IPS DF 19.7 (cell line): ENCODE measurements at regions not wholly inside any gene's neighbourhood (a gene's known extent, or its start where the extent isn't known, plus 50 kb on each side); places are given as distances from the start of the nearest gene placed in this dataset.

ENCODE experiments used
- DNase-seq: peaks from one replicate; pipeline ENCODE4 v3.0.0-alpha.2; 2013; ENCODE audit warnings: low read depth, low spot score

DNA sequence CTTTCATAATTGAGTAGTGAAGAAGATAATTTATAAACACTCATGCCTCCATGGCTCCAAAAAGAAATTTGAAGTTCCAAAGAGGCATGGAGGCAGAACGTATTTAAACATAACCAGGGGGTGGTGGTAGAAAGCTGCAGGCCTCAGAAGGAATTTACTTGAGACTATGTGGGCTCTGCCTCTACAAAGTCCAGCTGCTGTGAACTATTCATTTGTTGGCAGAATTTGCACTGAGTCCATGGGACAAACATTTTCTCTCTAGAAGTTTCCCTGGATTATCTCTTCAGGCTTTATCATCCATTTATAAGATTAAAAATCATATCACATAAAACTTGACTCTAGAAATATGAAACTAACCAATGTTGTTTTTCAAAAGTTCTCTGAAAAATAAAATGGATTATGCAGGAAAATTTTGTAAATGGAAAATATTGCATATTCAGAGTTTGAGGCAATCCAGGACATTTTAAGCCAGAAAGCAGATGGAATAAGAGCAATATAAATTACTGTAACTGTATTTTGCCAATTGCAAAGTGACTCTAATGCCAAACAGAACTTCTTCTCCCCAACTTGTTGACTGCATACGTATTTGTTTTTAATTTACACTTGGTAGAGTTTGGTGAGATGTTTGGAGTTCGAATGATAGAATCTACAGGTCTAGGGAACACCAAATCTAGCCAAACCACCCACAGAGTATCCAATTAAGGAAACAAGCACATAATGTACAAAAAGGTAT, 258.2 kb downstream of the ENC1 start:
- DNase-seq, result no peak

DNA sequence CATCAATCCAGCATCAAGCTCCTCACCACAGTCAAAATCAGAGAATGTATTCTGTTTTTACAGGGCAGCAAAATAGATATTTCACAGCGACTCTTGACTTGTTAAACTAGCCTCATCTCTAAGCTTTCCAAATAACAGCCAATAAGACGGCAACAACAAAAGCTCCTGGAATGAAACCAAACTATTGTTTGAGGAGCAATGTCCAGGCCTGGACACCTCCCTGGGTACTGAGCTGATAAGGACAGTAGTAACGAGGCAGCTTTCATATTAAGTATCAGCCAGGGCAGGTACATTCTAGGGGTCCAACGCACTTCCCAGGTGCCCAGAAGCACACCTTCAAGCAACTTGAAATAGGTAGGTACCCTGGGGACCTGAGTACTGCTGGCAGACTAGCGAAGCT, 260.3 kb downstream of the ENC1 start:
- no peak for DNase-seq

DNA sequence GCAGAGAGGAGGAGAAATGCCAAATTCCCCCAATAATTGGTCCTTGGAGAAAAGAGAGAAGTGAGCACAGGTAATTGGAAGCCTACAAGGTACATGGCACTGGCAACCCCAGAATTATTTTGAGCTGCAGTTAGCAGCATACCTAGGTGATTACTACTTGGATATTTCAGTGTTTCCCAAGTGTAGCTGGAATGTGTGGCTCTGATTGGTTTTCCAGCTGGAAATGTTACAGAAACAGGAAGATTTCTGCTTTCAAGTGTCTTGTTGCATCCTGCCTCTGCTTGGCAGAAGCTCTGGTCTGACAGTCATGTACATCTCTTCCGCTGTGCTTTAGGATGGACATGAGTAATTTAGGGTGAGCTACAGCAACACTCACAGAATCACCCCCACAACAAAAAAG, 262.1 kb downstream of the ENC1 start:
- DNase-seq, result no peak

GRCh38 chr5:74376187-74376586, 264.3 kb downstream of the ENC1 start:
- no peak for DNase-seq

DNA sequence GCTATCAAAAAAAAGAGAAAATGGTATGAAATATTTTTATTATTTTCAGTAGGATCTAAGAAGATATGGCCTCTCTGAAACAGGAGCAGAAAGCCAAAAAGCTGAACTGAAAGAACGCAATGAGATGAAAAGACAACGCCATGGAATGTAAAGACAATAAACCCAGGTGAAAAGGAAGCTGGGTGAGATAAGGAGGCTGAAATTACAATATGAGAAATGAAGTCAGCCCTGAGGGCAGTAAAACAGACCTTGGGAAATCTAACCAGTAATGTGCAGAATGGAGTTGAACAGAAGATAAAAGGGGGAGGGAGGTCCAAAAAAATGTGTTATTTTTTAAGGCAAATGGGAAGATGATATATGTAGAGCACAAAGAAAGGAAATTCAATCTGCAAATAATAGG, 265.3 kb downstream of the ENC1 start:
- DNase-seq, result no peak

- DNase-seq, result no peak
Measured at GRCh38 chr5:74374656-74375055, 265.9 kb downstream of the ENC1 start.

DNA sequence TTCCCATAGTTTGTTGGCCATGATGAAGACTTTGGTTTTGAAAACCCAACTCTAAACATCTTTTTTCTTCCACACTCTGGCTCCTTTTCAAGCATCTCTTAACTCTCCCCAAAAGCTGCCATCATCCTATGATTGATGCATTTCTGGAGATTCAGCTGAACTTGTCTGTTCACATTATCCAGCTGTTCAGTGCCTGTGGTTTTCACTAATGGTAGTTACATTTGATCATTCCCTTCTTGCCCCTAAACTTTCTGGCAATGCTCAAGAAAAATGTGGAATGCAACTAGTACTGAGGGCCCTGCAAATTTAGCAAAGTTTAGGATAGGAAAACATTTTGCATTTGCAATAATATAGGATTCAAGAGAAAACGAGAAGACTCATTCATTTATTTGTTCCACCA, 267.5 kb downstream of the ENC1 start:
- DNase-seq, result no peak

- DNase-seq, result no peak
Measured at GRCh38 chr5:74372502-74373064, 267.9 kb downstream of the ENC1 start.

DNA sequence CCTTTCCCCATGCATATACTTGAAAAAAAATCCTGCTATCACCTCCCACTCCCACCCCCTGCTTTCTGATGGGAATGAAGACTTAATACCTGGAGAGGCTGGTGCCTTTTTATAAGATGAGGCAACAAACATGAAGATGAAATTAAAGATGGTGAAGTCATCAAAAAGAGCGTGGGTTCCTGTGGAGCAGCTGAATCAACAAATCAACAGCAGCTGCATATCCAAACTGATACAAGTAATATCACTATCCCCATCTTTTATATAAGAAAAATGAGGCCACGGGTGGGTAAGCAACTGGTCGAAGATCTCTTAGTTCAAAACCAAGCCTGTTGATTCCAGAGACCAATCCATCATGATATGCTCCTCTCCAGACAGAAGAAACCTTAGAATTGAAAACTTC, 268.5 kb downstream of the ENC1 start:
- DNase-seq, result no peak

DNA sequence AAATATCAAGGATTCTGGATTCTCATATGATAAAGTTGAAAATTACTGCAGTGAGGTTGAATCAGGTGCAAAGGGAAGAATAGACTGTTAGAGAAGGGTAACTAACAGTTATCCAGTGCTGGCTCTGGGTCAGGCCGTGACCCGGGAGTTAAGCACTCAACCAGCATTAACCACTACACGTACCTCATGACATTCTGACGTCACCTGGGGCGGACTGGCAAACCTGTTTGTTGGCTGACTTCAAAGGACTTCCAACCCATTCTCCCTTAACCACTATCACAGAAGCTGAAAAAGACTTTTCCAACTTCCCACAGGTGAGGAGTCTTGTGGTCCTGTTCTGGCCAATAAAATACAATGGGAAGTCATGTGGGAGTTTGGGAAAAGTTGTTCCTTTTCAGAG, 268.9 kb downstream of the ENC1 start:
- no peak for DNase-seq

DNA sequence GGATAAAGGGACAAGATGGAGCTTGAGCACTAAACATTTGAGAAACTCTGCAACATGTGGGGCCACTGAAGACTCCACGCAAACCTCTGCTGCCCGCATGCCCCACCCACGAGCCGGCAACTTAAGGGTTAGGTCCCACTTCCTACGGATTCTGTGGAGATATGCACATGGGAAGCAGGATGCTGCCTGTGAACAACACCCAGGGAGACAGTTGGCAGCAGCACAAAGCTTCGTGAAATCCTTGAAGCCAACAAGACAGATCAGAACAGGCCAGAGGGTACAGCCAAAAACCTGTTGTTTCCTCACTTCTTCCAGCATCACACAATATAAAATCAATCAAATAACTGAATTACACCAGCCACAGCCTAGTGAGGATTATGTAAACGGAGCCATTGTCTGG, 270.4 kb downstream of the ENC1 start:
- DNase-seq, result no peak

GRCh38 chr5:74369173-74369572, 271.4 kb downstream of the ENC1 start:
- no peak for DNase-seq

DNA sequence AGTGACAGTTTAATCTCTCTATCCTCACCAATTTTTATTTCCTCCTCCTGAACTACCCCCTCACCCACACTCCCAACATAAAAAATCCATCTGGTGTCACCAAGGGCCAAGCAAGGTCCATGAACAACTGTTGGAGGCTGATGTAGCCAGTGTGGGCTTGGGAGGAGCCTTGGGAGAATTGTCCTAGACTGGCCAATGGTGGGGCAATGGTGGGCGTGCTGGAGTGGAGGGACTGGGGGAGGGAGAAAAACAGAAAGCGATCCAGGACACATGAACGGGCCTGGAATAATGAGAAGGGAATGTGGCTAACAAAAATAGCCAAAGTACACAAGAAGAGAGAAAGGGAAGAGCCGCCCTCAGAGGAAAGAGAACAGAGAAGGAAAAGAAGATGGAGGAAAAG, 272.6 kb downstream of the ENC1 start:
- DNase-seq, result no peak

DNA sequence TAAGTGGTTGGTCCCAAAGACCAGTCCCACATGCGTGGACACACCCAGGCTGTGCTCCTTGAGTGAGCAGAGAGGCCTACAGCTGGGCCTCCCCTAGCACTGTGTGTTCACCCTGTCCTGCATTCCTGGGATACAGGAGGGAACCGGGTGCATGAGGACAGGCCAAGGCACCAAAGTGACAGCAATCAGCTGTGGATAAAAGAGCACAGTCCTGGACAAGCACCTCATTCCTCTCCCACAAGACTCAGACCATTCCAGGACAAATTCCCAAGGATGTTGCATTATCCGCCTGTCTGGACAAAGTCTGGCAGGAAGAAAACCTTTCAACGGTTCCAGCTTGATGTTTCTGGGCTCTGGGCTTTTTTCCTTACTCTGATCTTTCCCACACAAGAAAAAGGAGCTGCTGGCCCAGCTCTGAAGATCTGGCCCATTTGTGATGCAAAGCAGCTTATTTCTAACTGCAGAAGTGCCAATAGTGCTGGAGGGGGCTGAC, 273.2 kb downstream of the ENC1 start:
- DNase-seq, result no peak

- DNase-seq, result no peak
Measured at GRCh38 chr5:74365723-74366122, 274.8 kb downstream of the ENC1 start.

DNA sequence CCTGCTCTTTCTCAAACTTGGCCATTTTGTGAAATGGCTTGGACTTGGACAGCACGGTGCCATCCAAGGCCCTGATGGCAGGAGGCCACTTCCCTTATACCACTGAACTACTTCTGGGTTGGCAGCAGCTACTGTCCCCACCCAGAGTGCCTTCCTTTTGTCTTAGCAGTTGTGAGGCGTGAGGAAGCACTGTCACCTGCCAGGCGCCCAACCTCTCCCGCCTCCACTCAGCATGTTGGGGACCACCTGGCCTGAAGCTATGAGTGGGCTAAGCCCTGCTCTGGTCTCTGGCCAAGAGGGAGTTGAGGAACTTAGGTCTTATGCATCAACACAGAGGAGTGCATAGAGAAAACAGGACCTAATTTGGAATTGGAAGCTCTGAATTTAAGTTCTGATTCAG, 276.0 kb downstream of the ENC1 start:
- DNase-seq, result no peak

GRCh38 chr5:74363603-74364205, 276.8 kb downstream of the ENC1 start:
- DNase-seq, result no peak

DNA sequence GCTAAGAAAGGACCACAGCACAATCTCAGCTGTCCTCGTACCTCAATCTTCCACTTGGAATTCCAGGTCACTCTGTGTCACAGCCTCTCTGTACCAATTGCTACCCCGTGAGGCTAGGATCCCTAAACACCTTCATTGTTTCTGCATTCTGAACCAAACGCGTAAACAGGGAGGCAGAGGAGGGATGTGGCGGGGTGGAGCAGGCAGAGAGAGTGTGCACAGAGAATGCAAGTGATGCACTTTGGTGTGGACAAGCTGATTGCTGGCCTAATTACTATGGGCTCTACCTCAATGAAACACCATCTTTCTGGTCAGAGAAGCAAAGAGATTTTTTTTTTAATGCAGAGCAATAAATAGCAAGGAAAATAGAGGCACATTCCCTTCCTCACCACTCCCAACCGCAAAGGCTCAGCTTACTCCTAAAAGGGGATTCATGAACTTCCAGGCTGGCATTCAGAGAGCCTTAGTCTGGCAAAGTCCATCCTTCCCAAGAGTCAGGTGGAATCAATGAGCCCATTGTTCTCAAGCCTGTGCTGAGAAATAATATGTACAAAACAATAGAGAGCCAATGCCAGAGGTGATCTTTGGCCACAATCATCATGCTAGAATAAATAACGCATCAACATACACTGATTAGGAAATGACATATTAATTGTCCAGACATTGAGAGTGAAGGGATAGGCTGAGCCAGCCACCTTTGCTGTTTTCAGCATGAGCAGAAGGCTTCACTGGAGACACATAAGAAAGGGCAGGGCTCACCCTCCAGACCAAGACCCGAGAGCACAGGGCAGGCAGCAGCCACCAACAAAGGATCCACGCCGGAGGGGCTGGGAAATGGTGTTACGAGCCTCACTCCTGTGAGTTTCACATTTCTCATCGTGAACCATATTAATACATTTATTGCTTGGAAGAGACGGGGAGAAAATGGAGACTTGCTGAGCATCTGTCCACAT, 278.8 kb downstream of the ENC1 start:
- no peak for DNase-seq

DNA sequence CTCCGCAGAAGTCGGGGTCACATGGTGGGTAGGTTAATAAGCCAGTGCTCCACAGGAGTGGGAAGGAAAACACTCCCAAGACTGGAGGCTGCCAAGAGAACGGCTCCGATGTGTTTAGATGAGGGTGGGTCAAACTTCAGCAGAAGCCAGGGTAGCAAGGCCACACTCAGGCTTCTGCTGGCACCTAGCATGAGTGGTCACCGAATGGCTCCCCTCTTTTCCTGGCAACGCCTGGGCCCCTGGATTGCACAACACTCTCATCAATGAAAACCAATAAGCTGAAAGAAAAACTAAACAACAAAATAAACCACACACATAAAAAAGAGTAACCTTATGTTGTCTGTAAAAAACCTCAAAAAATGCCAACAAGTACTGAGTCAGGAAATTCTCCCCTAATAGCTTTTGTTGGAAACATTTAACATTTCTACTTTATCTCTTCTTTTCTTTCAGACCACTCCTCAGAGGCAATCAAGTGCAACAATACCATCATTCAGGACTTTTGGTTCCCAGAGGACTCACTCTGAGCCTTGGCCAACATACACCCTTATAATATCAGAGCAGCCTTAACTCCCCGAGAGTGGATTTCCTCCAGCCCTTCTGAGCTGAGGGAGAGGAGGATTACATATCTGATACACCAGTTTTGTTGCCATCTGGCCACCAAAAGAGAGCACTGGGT, 279.9 kb downstream of the ENC1 start:
- no peak for DNase-seq

DNA sequence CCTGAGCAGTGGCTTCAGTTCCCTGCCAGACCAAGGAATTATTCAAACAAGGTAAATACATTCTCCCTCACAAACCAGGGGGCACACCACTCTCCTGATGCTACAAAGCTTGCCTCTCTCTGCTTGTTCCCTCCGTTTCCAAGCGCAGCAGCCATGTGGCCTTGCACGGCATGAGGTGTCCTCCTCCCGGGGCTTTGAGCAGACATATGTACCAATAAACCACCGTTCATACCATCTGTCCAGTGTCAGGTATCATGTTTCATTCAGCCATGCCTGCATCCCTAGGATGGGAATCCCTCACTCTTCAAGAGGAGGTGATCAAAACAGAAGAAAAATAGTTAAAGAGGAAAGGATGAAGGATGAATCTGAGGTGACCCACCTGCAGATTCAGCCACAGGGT, 282.7 kb downstream of the ENC1 start:
- no peak for DNase-seq

- no peak for DNase-seq
Measured at GRCh38 chr5:74356009-74356695, 284.4 kb downstream of the ENC1 start.
